BLaER1 (cell line): ENCODE measurements at regions not wholly inside any gene's neighbourhood (a gene's known extent, or its start where the extent isn't known, plus 50 kb on each side); places are given as distances from the start of the nearest gene placed in this dataset.
"Not testable (repeated sequence)": the region's sequence is repeated elsewhere in the genome, so short reads cannot be mapped to it uniquely, and the experiment has no call there.

Experiments
- H3K27ac ChIP-seq: shearing (Covaris generic); formaldehyde crosslinking; 2 replicates; pipeline ENCODE4 v1.8.1; 2022
- H3K27me3 ChIP-seq: shearing (Covaris generic); formaldehyde crosslinking; 2 replicates; pipeline ENCODE4 v1.8.1; 2022
- H3K36me3 ChIP-seq: shearing (Covaris generic); formaldehyde crosslinking; 2 replicates; pipeline ENCODE4 v1.8.1; 2022
- H3K4me1 ChIP-seq: shearing (Covaris generic); formaldehyde crosslinking; 2 replicates; pipeline ENCODE4 v1.8.1; 2022
- H3K4me2 ChIP-seq: shearing (Covaris generic); formaldehyde crosslinking; 2 replicates; pipeline ENCODE4 v1.8.1; 2022
- H3K4me3 ChIP-seq: shearing (Covaris generic); formaldehyde crosslinking; 2 replicates; pipeline ENCODE4 v1.8.1; 2022
- H3K9ac ChIP-seq: shearing (Covaris generic); formaldehyde crosslinking; 2 replicates; pipeline ENCODE4 v1.8.1; 2022
- H3K9me3 ChIP-seq: shearing (Covaris generic); formaldehyde crosslinking; 2 replicates; pipeline ENCODE4 v1.8.1; 2022
- H4K20me1 ChIP-seq: shearing (Covaris generic); formaldehyde crosslinking; 2 replicates; pipeline ENCODE4 v1.8.1; 2022
- Cebpa-rat ChIP-seq: shearing (Covaris generic); IDR thresholded peaks from 2 replicates; pipeline ENCODE4 v1.8.1; 2022

DNA sequence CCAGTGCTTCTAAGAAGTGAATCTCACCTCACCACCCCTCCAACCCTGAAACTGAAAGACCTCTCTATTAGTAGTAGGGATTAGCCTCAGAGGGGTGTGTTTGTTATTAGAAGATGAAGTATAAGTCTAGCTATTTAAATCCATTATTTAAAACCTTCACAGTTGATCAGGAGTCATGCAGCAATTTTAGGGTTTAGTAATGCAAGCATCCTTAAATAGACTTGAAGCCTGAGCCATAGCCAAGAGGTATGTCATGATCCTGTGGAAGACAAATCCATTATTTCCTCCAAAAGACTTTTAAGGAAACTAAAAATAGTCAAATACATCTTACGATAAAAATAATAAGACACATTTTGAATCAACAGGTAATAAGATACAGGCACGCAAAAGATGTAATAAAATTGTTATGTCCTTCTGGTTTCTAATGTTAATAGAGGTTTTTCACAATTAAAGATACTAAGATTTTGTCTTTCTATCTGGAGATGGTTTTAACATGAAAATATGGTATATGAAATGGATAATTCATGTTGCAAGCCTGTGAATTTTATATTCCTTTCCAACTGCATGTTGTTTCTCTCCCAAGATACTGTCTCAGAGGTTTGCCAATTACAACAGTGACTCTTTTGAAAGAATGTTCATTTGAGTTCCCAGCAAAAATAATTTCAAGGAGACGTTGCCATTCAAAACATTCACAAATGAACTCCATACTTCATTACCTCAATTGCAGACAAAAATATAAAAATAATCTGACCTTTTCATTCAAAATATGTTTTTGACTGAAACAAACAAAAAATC is 68.0 kb downstream of the LUZP4 start:
- Histone ChIP-seq H4K20me1 (no peaks in the 10 kb centered on the region), H3K4me1 (no peaks in the 10 kb centered on the region), H3K27ac (no peak overlapping the region), H3K4me3 (no peak overlapping the region), H3K4me2 (no peak overlapping the region), H3K36me3 (no peaks in the 10 kb centered on the region), H3K27me3 (peaks cover 85% of the 10 kb centered on the region), H3K9ac (no peak overlapping the region), H3K9me3 (peaks cover 17% of the 10 kb centered on the region)
- no peak for TF ChIP-seq Cebpa-rat

DNA sequence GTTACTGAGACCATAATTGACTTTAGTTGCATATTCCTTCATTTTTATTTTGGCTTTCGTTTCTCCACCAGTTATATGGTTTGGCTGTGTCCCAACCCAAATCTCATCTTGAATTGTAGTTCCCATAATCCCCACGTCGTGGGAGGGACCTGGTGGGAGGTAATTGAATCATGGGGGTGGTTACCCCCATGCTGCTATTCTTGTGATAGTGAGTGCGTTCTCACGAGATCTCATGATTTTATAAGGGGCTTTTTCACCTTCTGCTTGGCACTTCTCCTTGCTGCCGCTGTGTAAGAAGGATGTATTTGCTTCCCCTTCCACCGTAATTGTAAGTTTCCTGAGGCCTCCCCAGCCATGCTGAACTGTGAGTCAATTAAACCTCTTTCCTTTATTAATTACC is 70.0 kb downstream of the LUZP4 start:
- H3K9me3 ChIP-seq: peaks cover 17% of the 10 kb centered on the region
- not testable (repeated sequence) for H4K20me1 ChIP-seq, H3K4me2 ChIP-seq, H3K4me3 ChIP-seq, H3K9ac ChIP-seq, H3K27ac ChIP-seq, H3K36me3 ChIP-seq
- peaks cover 83% of the 10 kb centered on the region for H3K27me3 ChIP-seq
- H3K4me1 ChIP-seq: peaks cover 13% of the 10 kb centered on the region

GRCh38 chrX:115360220-115360781 is 70.8 kb downstream of the LUZP4 start:
- Histone ChIP-seq H3K36me3 (no peaks in the 10 kb centered on the region), H3K27ac (no peak overlapping the region), H3K9me3 (peaks cover 17% of the 10 kb centered on the region), H3K27me3 (peaks cover 82% of the 10 kb centered on the region), H3K9ac (no peak overlapping the region), H3K4me2 (no peak overlapping the region), H3K4me1 (peaks cover 13% of the 10 kb centered on the region), H4K20me1 (no peaks in the 10 kb centered on the region), H3K4me3 (no peak overlapping the region)
- TF ChIP-seq Cebpa-rat: no peak

DNA sequence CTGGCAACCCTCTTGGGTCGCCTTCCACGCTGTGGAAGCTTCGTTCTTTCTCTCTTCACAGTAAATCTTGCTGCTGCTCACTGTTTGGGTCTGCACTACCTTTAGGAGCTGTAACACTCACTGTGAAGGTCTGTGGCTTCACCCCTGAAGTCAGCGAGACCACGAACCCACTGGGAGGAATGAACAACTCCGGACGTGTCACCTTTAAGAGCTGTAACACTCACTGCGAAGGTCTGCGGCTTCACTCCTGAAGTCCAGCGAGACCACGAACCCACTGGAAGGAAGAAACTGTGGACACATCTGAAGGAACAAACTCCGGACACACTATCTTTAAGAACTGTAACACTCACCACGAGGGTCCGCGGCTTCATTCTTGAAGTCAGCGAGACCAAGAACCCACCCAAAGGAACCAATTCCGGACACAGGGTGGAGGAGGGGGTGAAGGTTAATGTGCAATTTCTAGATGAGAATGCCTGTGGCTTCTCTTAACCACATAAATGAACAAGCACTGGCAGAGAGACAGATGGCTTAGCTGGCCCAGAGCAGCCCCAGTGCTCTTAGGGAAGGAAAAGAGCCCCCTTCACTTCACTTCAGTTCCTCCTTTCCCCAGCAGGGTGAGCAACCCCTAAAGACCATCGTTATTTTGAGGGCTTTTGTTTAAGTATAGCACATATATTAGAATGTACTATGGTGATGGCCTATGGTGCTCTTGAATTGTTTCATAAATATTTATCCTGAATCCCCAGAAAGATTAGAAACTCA is 73.0 kb downstream of the LUZP4 start:
- Histone ChIP-seq H3K4me1 (peaks cover 13% of the 10 kb centered on the region), H3K4me3 (peak overlapping the region; percentile 47; the same call in 1 of the 2 replicates), H3K36me3 (no peaks in the 10 kb centered on the region), H3K27ac (no peak overlapping the region), H4K20me1 (no peaks in the 10 kb centered on the region), H3K9me3 (peaks cover 17% of the 10 kb centered on the region), H3K9ac (no peak overlapping the region), H3K4me2 (peak overlapping the region; percentile 64), H3K27me3 (peaks cover 83% of the 10 kb centered on the region)
- TF ChIP-seq Cebpa-rat: no peak

DNA sequence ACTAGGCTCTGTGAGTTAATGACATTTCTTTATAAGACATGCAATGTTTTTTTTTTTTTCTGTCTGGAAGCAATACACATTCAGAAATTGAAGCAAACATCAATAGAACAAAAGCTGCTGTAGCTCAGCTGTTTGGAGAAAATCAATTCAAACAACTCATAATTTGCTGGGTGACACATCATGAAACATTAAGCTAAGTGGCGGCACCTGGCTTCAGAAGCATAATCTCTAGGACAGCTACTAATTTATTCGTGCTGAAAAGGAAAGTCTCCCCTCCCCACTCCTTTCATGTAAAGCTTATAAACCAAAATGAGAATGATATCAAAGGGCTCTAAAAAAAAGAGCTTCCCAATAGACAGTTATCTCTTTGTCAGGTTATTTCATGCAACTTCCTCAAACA is 73.9 kb downstream of the LUZP4 start:
- H3K9ac ChIP-seq: no peak overlapping the region
- H3K27me3 ChIP-seq: peaks cover 83% of the 10 kb centered on the region
- peak overlapping the region; percentile 64 for H3K4me2 ChIP-seq
- no peaks in the 10 kb centered on the region for H3K36me3 ChIP-seq
- H4K20me1 ChIP-seq: no peaks in the 10 kb centered on the region
- no peak overlapping the region for H3K27ac ChIP-seq
- TF ChIP-seq Cebpa-rat: no peak
- peaks cover 17% of the 10 kb centered on the region for H3K9me3 ChIP-seq
- H3K4me1 ChIP-seq: peaks cover 13% of the 10 kb centered on the region
- H3K4me3 ChIP-seq: no peak overlapping the region

DNA sequence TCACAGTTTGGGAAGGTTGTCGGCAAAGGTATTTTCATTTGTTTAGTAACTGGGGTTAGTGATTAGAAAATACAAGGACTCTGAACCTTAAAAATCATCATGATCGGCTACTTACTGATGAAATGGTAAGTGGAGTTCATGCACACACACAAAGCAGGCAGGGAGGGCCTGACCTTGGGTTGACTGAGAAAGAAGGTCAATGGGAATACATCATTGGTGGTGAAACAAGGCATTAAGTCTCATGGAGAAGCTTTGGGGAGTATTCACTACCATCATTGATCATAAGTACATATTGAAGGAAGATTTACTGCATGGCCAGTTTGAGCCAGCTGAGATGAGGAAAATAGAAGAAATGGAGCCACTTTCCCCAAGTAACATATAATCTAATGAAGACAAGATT is 74.4 kb downstream of the LUZP4 start:
- no peak overlapping the region; the same call in 1 of the 2 replicates for H3K4me2 ChIP-seq
- no peak overlapping the region for H3K9ac ChIP-seq
- H3K27ac ChIP-seq: no peak overlapping the region
- H3K36me3 ChIP-seq: no peaks in the 10 kb centered on the region
- peaks cover 13% of the 10 kb centered on the region for H3K4me1 ChIP-seq
- no peak overlapping the region for H3K4me3 ChIP-seq
- H4K20me1 ChIP-seq: no peaks in the 10 kb centered on the region
- no peak for TF ChIP-seq Cebpa-rat
- peaks cover 17% of the 10 kb centered on the region for H3K9me3 ChIP-seq
- peaks cover 83% of the 10 kb centered on the region for H3K27me3 ChIP-seq

- Histone ChIP-seq H3K36me3 (no peaks in the 10 kb centered on the region), H3K4me1 (peaks cover 13% of the 10 kb centered on the region), H3K27me3 (peaks cover 86% of the 10 kb centered on the region), H3K4me3 (no peak overlapping the region), H4K20me1 (no peaks in the 10 kb centered on the region), H3K9me3 (peaks cover 17% of the 10 kb centered on the region), H3K27ac (no peak overlapping the region), H3K4me2 (no peak overlapping the region), H3K9ac (no peak overlapping the region)
- no peak for TF ChIP-seq Cebpa-rat
These were observed 75.2 kb downstream of the LUZP4 start for GRCh38 chrX:115364670-115365069.

GRCh38 chrX:115366535-115366934 is 77.0 kb downstream of the LUZP4 start:
- TF ChIP-seq Cebpa-rat: no peak
- H4K20me1 ChIP-seq: no peaks in the 10 kb centered on the region
- peaks cover 13% of the 10 kb centered on the region for H3K4me1 ChIP-seq
- H3K4me2 ChIP-seq: no peak overlapping the region
- H3K9ac ChIP-seq: no peak overlapping the region
- peaks cover 83% of the 10 kb centered on the region for H3K27me3 ChIP-seq
- no peak overlapping the region for H3K4me3 ChIP-seq
- H3K9me3 ChIP-seq: peaks cover 8% of the 10 kb centered on the region; the same call in 1 of the 2 replicates
- no peaks in the 10 kb centered on the region for H3K36me3 ChIP-seq
- H3K27ac ChIP-seq: no peak overlapping the region

GRCh38 chrX:115367455-115367854 is 77.9 kb downstream of the LUZP4 start:
- TF ChIP-seq Cebpa-rat: no peak
- Histone ChIP-seq H3K27ac (no peak overlapping the region), H3K36me3 (no peaks in the 10 kb centered on the region), H4K20me1 (no peaks in the 10 kb centered on the region), H3K27me3 (peaks cover 84% of the 10 kb centered on the region), H3K4me2 (no peak overlapping the region), H3K4me3 (no peak overlapping the region), H3K9me3 (no peaks in the 10 kb centered on the region), H3K9ac (no peak overlapping the region), H3K4me1 (peaks cover 13% of the 10 kb centered on the region)

DNA sequence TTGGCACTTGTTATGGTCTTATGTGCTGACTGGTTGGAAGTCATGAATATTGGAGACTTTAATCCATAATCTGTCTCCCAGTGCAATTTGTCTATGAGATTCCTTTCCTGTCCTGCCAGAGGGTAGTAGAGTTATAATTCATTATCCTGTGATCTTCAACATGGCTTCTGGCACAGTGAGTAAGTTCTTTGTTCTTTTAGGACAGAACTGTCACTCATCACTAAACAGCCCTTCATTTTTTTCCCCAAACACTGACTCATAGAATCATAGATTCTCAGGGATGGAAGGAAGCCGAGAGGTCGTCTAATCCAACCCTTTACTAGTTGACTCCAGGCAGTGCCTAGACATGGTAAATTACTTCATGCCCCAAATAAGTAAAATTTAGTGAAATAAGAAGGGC is 78.4 kb downstream of the LUZP4 start:
- Histone ChIP-seq H3K4me3 (no peak overlapping the region), H4K20me1 (no peaks in the 10 kb centered on the region), H3K27me3 (peaks cover 88% of the 10 kb centered on the region), H3K27ac (no peak overlapping the region), H3K9me3 (no peaks in the 10 kb centered on the region), H3K9ac (no peak overlapping the region), H3K4me1 (peaks cover 11% of the 10 kb centered on the region), H3K4me2 (no peak overlapping the region), H3K36me3 (no peaks in the 10 kb centered on the region)
- TF ChIP-seq Cebpa-rat: no peak
